Neural crest cell (in vitro differentiated cells): ENCODE measurements at regions not wholly inside any gene's neighbourhood (a gene's known extent, or its start where the extent isn't known, plus 50 kb on each side); places are given as distances from the start of the nearest gene placed in this dataset.

Experiments used
- DNase-seq: peaks from one replicate; pipeline ENCODE4 v3.0.0; 2021; ENCODE audit warnings: low read depth, mixed read lengths, low spot score
- H3K27ac Mint-ChIP-seq: one replicate; pipeline ENCODE4 v1.8.0; 2021; ENCODE audit warnings: mild to moderate bottlenecking, mixed read lengths; ENCODE audit not compliant: unreplicated experiment
- H3K27me3 Mint-ChIP-seq: 2 replicates; pipeline ENCODE4 v1.8.0; 2021; ENCODE audit warnings: low read depth, mild to moderate bottlenecking, mixed read lengths
- H3K36me3 Mint-ChIP-seq: 2 replicates; pipeline ENCODE4 v1.8.0; 2021; ENCODE audit warnings: low read depth, mild to moderate bottlenecking, mixed read lengths
- H3K4me1 Mint-ChIP-seq: 2 replicates; pipeline ENCODE4 v1.8.0; 2021; ENCODE audit warnings: mixed read lengths
- H3K4me3 Mint-ChIP-seq: one replicate; pipeline ENCODE4 v1.8.0; 2021; ENCODE audit warnings: mild to moderate bottlenecking, mixed read lengths
- H3K9me3 Mint-ChIP-seq: 2 replicates; pipeline ENCODE4 v1.8.0; 2021; ENCODE audit warnings: mixed read lengths
- CTCF ChIP-seq: fragments of 200-600 bp; sonication (generic); conservative IDR thresholded peaks from 2 replicates; pipeline ENCODE4 v1.5.0; 2021; ENCODE audit warnings: antibody characterized with exemption, mild to moderate bottlenecking

GRCh38 chr7:34507191-34507590 lies 150.8 kb upstream of the NPSR1 start:
- DNase-seq: no peak
- Mint-ChIP-seq H3K9me3 (peaks cover 4% of the 10 kb centered on the region), H3K27me3 (no peaks in the 10 kb centered on the region), H3K4me3 (no peak overlapping the region), H3K4me1 (no peaks in the 10 kb centered on the region), H3K27ac (no peak overlapping the region), H3K36me3 (no peaks in the 10 kb centered on the region)
- TF ChIP-seq CTCF: no peak

GRCh38 chr7:34523226-34523918 lies 134.6 kb upstream of the NPSR1 start:
- peaks cover 11% of the 10 kb centered on the region for H3K9me3 Mint-ChIP-seq
- TF ChIP-seq CTCF: no peak
- no peak for DNase-seq
- H3K36me3 Mint-ChIP-seq: no peaks in the 10 kb centered on the region
- no peaks in the 10 kb centered on the region for H3K27me3 Mint-ChIP-seq
- no peak overlapping the region for H3K4me3 Mint-ChIP-seq
- H3K4me1 Mint-ChIP-seq: no peaks in the 10 kb centered on the region
- H3K27ac Mint-ChIP-seq: no peak overlapping the region

GRCh38 chr7:34530259-34530658 lies 127.8 kb upstream of the NPSR1 start:
- Mint-ChIP-seq H3K27ac (no peak overlapping the region), H3K36me3 (no peaks in the 10 kb centered on the region), H3K4me1 (no peaks in the 10 kb centered on the region), H3K9me3 (peaks cover 7% of the 10 kb centered on the region), H3K27me3 (no peaks in the 10 kb centered on the region), H3K4me3 (no peak overlapping the region)
- no peak for TF ChIP-seq CTCF
- no peak for DNase-seq

GRCh38 chr7:34539003-34539402 lies 119.0 kb upstream of the NPSR1 start:
- Mint-ChIP-seq H3K4me3 (no peak overlapping the region), H3K27ac (no peak overlapping the region), H3K4me1 (no peaks in the 10 kb centered on the region), H3K9me3 (peaks cover 9% of the 10 kb centered on the region), H3K27me3 (no peaks in the 10 kb centered on the region), H3K36me3 (peaks cover 4% of the 10 kb centered on the region)
- TF ChIP-seq CTCF: no peak
- DNase-seq: no peak

- no peaks in the 10 kb centered on the region for H3K27me3 Mint-ChIP-seq
- H3K27ac Mint-ChIP-seq: no peak overlapping the region
- no peak for DNase-seq
- H3K4me3 Mint-ChIP-seq: no peak overlapping the region
- no peaks in the 10 kb centered on the region for H3K4me1 Mint-ChIP-seq
- peaks cover 2% of the 10 kb centered on the region for H3K36me3 Mint-ChIP-seq
- TF ChIP-seq CTCF: no peak
- H3K9me3 Mint-ChIP-seq: peaks cover 5% of the 10 kb centered on the region
These were observed 113.4 kb upstream of the NPSR1 start for GRCh38 chr7:34544621-34545020.
